Sigmoid colon (tissue), 6 donors: ENCODE measurements at regions not wholly inside any gene's neighbourhood (a gene's known extent, or its start where the extent isn't known, plus 50 kb on each side); places are given as distances from the start of the nearest gene placed in this dataset.

Experiments
- DNase-seq: peaks from one replicate; pipeline ENCODE4 v3.0.0-alpha.2; 2019
- H3K27ac ChIP-seq, 4 donors: fragments of 200-600 bp; sonication (generic); one replicate each; pipeline ENCODE4 v1.5.1; 2016 to 2019; ENCODE audit warnings: mild to moderate bottlenecking in 1 of 4
- H3K27me3 ChIP-seq, 3 donors: fragments of 200-600 bp; sonication (generic); one replicate each; pipeline ENCODE4 v1.5.1; 2019; ENCODE audit warnings: mild to moderate bottlenecking in 1 of 3
- H3K36me3 ChIP-seq, 4 donors: fragments of 200-600 bp; sonication (generic); one replicate each; pipeline ENCODE4 v1.5.1; 2016 to 2019
- H3K4me1 ChIP-seq, 4 donors: fragments of 200-600 bp; sonication (generic); one replicate each; pipeline ENCODE4 v1.5.1; 2017 to 2019
- H3K4me3 ChIP-seq, 4 donors: fragments of 200-600 bp; sonication (generic); one replicate each; pipeline ENCODE4 v1.5.1; 2017 to 2019; ENCODE audit warnings: mild to moderate bottlenecking in 2 of 4, moderate library complexity in 1 of 4
- H3K9me3 ChIP-seq, 4 donors: fragments of 200-600 bp in 3 of 4; sonication (generic) in 3 of 4; one replicate each; pipeline versions ENCODE4 v1.5.1 to v1.6.1; 2013 to 2019
- EP300 ChIP-seq, 4 donors: sonication (generic); formaldehyde crosslinking; IDR thresholded peaks; one replicate each; pipeline ENCODE4 v1.6.1; 2017; ENCODE audit warnings: antibody characterized with exemption in 4 of 4
- POLR2A ChIP-seq, 2 donors: fragments of 450-650 bp; IDR thresholded peaks; one replicate each; pipeline ENCODE4 v1.6.1; 2016; ENCODE audit warnings: antibody characterized with exemption in 2 of 2, mild to moderate bottlenecking in 2 of 2, moderate library complexity in 2 of 2
- POLR2AphosphoS5 ChIP-seq, 4 donors: sonication (generic); formaldehyde crosslinking; IDR thresholded peaks; one replicate each; pipeline ENCODE4 v1.6.1; 2017; ENCODE audit warnings: antibody characterized with exemption in 4 of 4
- WGBS, 2 donors: extraction: QIAGEN DNeasy Blood & Tissue Kit; methylation state at CpG; one replicate each; pipeline ENCODE4 v1.1.7; 2013; 5-methylcytosine and 5-hydroxymethylcytosine counted together
- intact Hi-C: fragments of 100-400 bp; cut with DNase I; formaldehyde crosslinking; loops from one replicate; pipeline ENCODE4 v1.15.1; 2023
- TF ChIP-seq, protein P1 (sequence below), 4 experiments: fragments of 450-650 bp in 3 of 4; fragments of 200-600 bp in 1 of 4; IDR thresholded peaks; one replicate each; pipeline ENCODE4 v1.5.1; 2016 to 2019; ENCODE audit warnings: antibody characterized with exemption in 4 of 4, mild to moderate bottlenecking in 3 of 4, moderate library complexity in 2 of 4
- donor health status: healthy with polysubstance abuse.
- donor health status: healthy.

DNA sequence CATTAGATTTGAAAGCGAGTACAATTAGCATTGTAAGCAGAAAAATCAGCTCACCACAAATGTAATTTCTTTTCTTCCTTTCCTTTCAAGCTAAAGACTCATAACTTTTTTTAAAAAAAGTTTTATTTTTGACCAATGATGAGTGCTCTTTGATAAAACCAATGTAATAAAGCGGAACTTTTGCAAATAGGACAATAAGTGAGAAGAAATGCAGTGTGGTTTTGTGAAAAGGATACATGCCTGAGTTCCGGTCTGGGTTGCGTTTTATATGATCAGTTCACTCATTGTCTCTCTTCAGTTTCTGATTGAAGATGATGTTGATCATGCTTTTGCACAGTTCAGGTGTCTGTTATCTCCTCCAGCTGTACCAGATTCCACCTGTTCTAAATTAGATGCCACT, 274.4 kb downstream of the KLF12 start:
- no peaks in the 10 kb centered on the region for H3K9me3 ChIP-seq
- H3K27ac ChIP-seq: no peak overlapping the region
- H3K4me1 ChIP-seq: no peaks in the 10 kb centered on the region
- TF ChIP-seq POLR2A (IDR thresholded peaks at IDR 0.05) (no peak), POLR2AphosphoS5 (IDR thresholded peaks at IDR 0.05) (no peak)
- no peaks in the 10 kb centered on the region for H3K36me3 ChIP-seq
- no peak overlapping the region for H3K4me3 ChIP-seq
- no peaks in the 10 kb centered on the region for H3K27me3 ChIP-seq
- 68 to 70% methylated on average over 4 of the region's 4 CpGs for WGBS, 2 donors
- intact Hi-C loops: no loop called here
- DNase-seq: no peak

DNA sequence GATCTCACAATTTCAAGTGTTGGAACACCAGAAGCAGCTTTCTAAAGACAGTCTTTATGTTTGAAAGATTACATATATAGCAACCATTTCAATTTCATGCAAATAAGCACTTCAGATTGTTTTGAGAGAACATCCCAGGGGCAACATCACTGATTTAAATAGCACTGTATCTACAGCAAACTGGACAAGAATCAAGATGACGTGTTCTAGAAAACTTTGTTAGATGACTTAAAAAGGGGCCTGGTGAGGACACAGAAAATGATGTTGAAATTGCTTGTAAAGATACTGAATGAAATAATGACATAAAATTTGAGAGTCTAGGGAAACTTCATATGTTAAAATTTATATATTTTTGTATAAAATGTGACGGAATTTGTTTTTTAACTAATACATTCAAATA, 277.1 kb downstream of the KLF12 start:
- H3K4me3 ChIP-seq: no peak overlapping the region
- 91 to 93% methylated on average over 2 of the region's 2 CpGs for whole genome bisulfite sequencing, 2 donors

DNA sequence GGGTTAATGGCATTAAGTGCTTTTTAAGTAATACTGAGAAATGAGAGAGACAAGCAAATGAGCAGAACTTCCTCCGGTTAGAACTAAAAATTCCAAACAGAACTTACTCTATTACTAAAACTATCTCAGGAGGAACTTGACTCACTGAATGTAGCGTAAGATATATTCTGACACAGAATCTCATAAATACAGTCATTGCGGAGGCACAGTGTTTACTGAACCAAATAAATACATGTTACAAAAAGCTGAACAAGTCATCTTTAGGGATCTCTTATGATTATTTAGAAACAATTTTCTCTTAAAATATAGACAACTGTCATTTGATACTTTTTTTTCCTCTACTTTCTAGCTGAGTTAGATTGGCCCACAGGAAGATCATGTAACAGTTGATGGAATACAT, 283.1 kb downstream of the KLF12 start:
- DNase-seq: no peak
- intact Hi-C loops: no loop called here
- Histone ChIP-seq H3K27ac (no peak overlapping the region), H3K36me3 (no peaks in the 10 kb centered on the region), H3K9me3 (no peaks in the 10 kb centered on the region), H3K27me3 (no peaks in the 10 kb centered on the region), H3K4me1 (peaks cover 0 to 11% (median 0%) of the 10 kb centered on the region in 4 donors), H3K4me3 (no peak overlapping the region)
- WGBS, 2 donors: 78 to 91% methylated on average over 3 of the region's 3 CpGs
- TF ChIP-seq POLR2AphosphoS5 (IDR thresholded peaks at IDR 0.05): no peak
- no peak for TF ChIP-seq EP300 (IDR thresholded peaks at IDR 0.05)
- TF ChIP-seq, protein P1, sequence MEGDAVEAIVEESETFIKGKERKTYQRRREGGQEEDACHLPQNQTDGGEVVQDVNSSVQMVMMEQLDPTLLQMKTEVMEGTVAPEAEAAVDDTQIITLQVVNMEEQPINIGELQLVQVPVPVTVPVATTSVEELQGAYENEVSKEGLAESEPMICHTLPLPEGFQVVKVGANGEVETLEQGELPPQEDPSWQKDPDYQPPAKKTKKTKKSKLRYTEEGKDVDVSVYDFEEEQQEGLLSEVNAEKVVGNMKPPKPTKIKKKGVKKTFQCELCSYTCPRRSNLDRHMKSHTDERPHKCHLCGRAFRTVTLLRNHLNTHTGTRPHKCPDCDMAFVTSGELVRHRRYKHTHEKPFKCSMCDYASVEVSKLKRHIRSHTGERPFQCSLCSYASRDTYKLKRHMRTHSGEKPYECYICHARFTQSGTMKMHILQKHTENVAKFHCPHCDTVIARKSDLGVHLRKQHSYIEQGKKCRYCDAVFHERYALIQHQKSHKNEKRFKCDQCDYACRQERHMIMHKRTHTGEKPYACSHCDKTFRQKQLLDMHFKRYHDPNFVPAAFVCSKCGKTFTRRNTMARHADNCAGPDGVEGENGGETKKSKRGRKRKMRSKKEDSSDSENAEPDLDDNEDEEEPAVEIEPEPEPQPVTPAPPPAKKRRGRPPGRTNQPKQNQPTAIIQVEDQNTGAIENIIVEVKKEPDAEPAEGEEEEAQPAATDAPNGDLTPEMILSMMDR (IDR thresholded peaks at IDR 0.05): no peak
- no peak for TF ChIP-seq POLR2A (IDR thresholded peaks at IDR 0.05)

More for the DNA sequence above, 277.1 kb downstream of the KLF12 start:
- no peaks in the 10 kb centered on the region for H3K4me1 ChIP-seq
- no peaks in the 10 kb centered on the region for H3K9me3 ChIP-seq
- H3K36me3 ChIP-seq: no peaks in the 10 kb centered on the region
- no peak overlapping the region for H3K27ac ChIP-seq
- TF ChIP-seq EP300 (IDR thresholded peaks at IDR 0.05) (no peak), POLR2A (IDR thresholded peaks at IDR 0.05) (no peak), POLR2AphosphoS5 (IDR thresholded peaks at IDR 0.05) (no peak)
- TF ChIP-seq, protein P1 (IDR thresholded peaks at IDR 0.05): no peak
- DNase-seq: no peak
- no peaks in the 10 kb centered on the region for H3K27me3 ChIP-seq
- intact Hi-C loops: no loop called here

DNA sequence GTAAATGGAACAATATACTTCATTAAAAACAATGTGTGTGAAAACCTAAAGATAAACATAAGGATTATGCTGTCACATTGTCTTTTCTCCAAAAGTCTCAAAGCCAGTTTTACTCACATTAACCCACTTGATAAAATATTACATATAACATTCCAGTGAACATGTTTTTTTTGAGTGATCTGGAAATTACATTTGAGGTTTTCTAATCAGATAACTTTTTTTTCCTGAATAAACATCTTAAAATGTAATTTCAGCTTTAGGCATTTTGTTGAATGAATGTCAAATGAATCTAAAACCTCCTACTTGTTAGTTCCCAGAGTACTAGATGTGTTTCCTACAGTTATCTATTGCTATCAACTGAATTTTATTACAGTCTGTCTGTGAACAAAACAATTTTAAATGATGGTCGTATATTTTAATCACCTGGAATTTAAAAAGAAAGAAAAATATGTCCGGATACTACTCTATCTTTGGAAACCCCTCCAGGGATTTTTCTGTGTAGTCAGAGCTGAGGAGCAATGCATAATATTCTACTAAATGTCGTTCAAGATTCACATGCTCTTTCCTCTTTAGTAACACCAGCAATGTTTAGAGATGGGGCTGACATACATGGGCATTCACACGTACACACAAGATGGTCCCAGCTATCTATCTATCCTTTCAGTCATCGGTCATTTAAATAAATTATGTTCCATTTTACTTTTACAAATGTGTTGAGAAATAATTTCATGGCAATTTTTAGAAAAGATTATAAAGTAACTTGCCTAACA, 283.9 kb downstream of the KLF12 start:
- DNase-seq: no peak
- 40 to 76% methylated on average over 5 of the region's 5 CpGs for WGBS, 2 donors
- intact Hi-C loops: no loop called here

DNA sequence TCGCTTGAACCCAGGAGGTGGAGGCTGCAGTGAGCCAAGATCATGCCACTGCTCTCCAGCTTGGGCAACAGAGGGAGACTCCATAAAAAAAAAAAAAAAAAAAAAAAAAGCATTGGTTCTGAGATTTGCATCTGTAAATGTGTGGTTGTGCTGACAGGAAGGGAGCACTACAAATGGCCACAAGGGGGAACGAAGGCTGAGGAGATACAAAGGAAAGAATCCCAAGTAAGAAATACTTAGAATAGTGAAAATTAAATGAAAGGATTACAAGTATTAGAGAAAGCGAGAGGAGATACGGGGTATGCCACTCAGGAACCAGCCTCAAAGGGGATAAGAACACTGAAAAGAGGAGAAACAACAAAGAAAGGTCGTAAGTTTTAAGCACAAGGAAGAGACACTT, 284.9 kb downstream of the KLF12 start:
- DNase-seq: no peak
- Histone ChIP-seq H3K4me3 (no peak overlapping the region), H3K9me3 (no peaks in the 10 kb centered on the region), H3K4me1 (peaks cover 0 to 11% (median 0%) of the 10 kb centered on the region in 4 donors), H3K36me3 (peaks cover 0 to 5% (median 2%) of the 10 kb centered on the region in 4 donors), H3K27ac (no peak overlapping the region), H3K27me3 (no peaks in the 10 kb centered on the region)
- TF ChIP-seq, protein P1 (IDR thresholded peaks at IDR 0.05): peak in 1 of 4 experiments; percentile 19
- TF ChIP-seq POLR2AphosphoS5 (IDR thresholded peaks at IDR 0.05): no peak
- no peak for TF ChIP-seq POLR2A (IDR thresholded peaks at IDR 0.05)
- no peak for TF ChIP-seq EP300 (IDR thresholded peaks at IDR 0.05)
- intact Hi-C loops: no loop called here
- WGBS, 2 donors: 71 to 78% methylated on average over 5 of the region's 5 CpGs

More for the DNA sequence above, 283.9 kb downstream of the KLF12 start:
- no peak overlapping the region for H3K27ac ChIP-seq
- TF ChIP-seq, protein P1 (IDR thresholded peaks at IDR 0.05): no peak
- TF ChIP-seq EP300 (IDR thresholded peaks at IDR 0.05) (no peak), POLR2A (IDR thresholded peaks at IDR 0.05) (no peak), POLR2AphosphoS5 (IDR thresholded peaks at IDR 0.05) (no peak)
- peaks cover 0 to 5% (median 2%) of the 10 kb centered on the region in 4 donors for H3K36me3 ChIP-seq
- no peaks in the 10 kb centered on the region for H3K27me3 ChIP-seq
- H3K4me3 ChIP-seq: no peak overlapping the region
- H3K9me3 ChIP-seq: no peaks in the 10 kb centered on the region
- peaks cover 0 to 11% (median 0%) of the 10 kb centered on the region in 4 donors for H3K4me1 ChIP-seq
